SK-N-DZ (cell line): ENCODE measurements at regions not wholly inside any gene's neighbourhood (a gene's known extent, or its start where the extent isn't known, plus 50 kb on each side); places are given as distances from the start of the nearest gene placed in this dataset.

ENCODE experiments used
- DNase-seq: peaks from one replicate; pipeline ENCODE4 v3.0.0-alpha.2; 2015; ENCODE audit warnings: low spot score
- small RNA-seq, 2 experiments: library from RNA; depleted of rRNA; stranded (forward); fragments of <200 nt; gene quantifications; one replicate each; pipeline ENCODE3, GENCODE V24; 2014

DNA sequence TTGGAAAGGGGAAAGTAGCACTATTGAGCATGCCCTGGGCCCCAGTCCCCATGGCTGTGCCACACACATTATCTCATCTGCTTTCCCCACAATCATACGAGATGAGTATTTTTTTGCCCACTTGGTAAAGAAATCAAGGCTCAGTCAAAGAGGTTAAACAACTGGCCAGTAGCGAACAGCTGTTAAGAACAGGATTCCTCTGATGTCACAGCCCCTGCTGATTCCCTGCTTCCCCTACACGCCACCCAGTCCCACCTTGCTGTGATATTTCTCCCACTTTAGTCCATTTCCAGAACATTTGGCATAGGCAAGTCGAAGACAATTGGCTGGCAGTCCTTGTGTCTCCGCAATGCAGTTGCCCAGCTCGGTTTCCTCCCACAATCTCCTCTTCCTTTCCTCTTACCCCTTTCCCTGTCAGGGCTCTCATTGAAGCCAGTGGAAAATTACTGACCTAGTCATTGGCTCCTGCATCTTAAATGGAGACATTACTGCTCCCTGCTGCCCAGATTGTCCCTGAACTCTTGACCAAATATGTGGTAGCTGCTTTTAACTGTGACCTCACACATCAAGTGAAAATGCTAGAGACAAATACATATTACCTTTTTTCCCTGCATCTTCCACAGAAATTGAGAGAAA, 56.5 kb upstream of the EEPD1 start:
- DNase-seq, result no peak

DNA sequence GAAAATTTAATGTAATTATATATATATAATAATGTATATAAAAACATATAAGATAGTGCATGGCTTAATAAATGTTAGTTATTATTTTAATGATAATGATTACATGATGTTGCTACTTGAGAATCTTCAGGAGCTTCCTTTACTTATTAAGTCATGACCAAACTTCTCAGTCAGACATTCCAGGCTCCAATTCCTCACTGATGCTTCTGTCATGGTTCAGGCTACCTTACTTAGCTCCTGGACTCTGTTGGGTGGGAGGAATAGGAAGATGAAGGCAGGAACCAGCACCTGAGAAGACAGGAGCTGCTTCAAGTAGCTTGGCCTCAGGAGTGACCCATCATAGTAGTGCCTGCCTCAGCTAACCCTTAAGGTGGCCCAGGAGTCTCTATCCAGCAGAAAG, 55.0 kb upstream of the EEPD1 start:
- no peak for DNase-seq

DNA sequence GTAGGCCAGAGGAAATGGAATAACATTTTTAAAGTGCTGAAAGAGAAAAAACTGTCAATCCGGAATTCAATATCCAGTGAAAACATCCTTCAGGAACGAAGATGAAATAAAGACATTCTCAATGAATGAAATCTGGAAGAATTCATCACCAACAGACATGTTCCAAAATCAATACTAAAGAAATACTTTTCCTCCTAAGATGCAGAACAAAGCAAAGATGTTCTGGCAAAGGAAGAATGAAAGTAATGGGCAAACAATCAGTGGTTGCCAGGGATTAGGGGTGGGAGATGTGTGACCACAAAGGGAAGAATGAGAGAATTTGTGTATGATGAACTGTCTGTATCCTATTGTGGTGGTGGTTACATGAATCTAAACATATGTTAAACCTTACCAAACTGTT, 52.8 kb upstream of the EEPD1 start:
- DNase-seq, result no peak

DNA sequence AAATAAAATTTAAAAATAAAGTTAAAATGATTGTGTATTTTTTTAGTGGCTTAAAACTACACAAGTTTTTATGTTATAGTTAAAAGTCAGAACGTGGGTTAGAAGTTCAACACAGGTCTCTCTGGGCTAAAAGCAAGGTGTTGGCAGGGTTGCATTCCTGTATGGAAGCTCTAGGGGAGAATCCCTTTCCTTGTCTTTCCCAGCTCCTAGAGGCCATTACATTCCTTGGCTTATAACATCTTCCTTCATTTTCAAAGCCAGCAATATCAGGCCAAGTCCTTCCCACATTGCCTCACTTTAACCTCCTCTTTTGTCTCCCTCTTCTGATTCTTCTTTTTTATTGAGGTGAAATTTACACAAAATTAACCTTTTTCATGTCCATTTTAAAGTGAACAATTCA, 52.4 kb upstream of the EEPD1 start:
- DNase-seq, result no peak

Small RNAs in the stretch of these regions (small RNA-seq; reads per million reads assigned to genes)
- 0 reads per million in 2 experiments for gene RNU6-1085P
